Kidney epithelial cell (primary cell): ENCODE measurements at regions not wholly inside any gene's neighbourhood (a gene's known extent, or its start where the extent isn't known, plus 50 kb on each side); places are given as distances from the start of the nearest gene placed in this dataset.
"Not testable (repeated sequence)": the region's sequence is repeated elsewhere in the genome, so short reads cannot be mapped to it uniquely, and the experiment has no call there.

Source experiments
- DNase-seq: peaks from one replicate; pipeline ENCODE4 v3.0.0-alpha.2; 2010; ENCODE audit warnings: low read depth
- H3K27me3 ChIP-seq: 2 replicates; pipeline ENCODE4 v1.6.0; 2011; ENCODE audit warnings: low read length; ENCODE audit not compliant: control insufficient read depth, insufficient read depth
- H3K36me3 ChIP-seq: 2 replicates; pipeline ENCODE4 v1.5.1; 2011; ENCODE audit warnings: low read length; ENCODE audit not compliant: control insufficient read depth, insufficient read depth
- H3K4me3 ChIP-seq: 2 replicates; pipeline ENCODE4 v1.5.1; 2011; ENCODE audit warnings: low read depth, mild to moderate bottlenecking, control low read depth, low read length
- CTCF ChIP-seq: IDR thresholded peaks from 2 replicates; pipeline ENCODE4 v1.5.1; 2011; ENCODE audit warnings: mild to moderate bottlenecking, moderate library complexity, low read length, control low read depth, inconsistent platforms; ENCODE audit not compliant: insufficient read depth, poor library complexity, severe bottlenecking

DNA sequence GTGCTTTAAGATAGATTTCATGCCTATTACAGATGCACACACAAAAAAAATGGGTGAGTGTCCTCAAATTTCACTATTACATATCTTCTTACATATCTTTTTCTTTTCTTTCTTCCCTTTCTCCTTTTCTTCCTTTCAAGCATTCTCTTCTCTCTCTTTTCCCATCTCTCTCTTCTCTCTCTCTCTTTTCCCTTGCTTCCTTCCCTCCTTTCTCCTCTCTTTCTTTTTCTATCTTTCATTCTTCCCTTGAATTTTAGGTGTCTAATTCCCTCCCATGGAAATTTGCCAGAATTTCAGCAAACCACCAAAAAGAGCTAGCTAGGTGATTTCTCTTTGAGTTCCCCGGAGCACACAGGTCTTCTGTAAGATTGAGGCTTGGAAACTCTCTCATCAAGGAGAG, 395.3 kb upstream of the RUNX1 start:
- H3K36me3 ChIP-seq: no peaks in the 10 kb centered on the region
- peaks cover 5% of the 10 kb centered on the region for H3K27me3 ChIP-seq
- TF ChIP-seq CTCF: no peak
- H3K4me3 ChIP-seq: no peak overlapping the region
- DNase-seq: no peak

GRCh38 chr21:35441868-35442582, 392.9 kb upstream of the RUNX1 start:
- Histone ChIP-seq H3K27me3 (peaks cover 5% of the 10 kb centered on the region), H3K36me3 (no peaks in the 10 kb centered on the region), H3K4me3 (no peak overlapping the region)
- TF ChIP-seq CTCF: peak; percentile 1
- no peak for DNase-seq

GRCh38 chr21:35438643-35439404, 389.7 kb upstream of the RUNX1 start:
- no peaks in the 10 kb centered on the region for H3K36me3 ChIP-seq
- H3K27me3 ChIP-seq: peaks cover 4% of the 10 kb centered on the region
- no peak for TF ChIP-seq CTCF
- H3K4me3 ChIP-seq: no peak overlapping the region
- DNase-seq: no peak

DNA sequence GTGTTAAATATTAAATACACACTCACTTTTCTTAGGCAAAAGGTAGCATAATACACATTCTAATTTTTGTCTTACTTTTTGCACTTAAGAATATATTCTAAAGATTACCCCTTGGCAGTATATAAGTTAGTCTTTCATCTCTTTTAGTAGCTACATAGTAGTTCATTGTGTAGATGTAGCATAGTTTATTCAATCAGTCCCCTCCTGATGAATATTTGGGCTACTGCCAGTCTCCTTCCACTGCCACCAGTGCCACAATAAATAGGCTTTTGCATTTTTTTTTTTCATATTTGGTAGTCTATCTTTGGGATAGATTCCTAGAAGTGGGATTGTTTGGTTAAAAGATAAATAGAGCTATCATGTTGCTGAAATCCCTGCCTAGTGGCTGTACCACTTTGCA, 388.8 kb upstream of the RUNX1 start:
- Histone ChIP-seq H3K27me3 (peaks cover 3% of the 10 kb centered on the region), H3K4me3 (no peak overlapping the region), H3K36me3 (no peaks in the 10 kb centered on the region)
- TF ChIP-seq CTCF: no peak
- DNase-seq: no peak

DNA sequence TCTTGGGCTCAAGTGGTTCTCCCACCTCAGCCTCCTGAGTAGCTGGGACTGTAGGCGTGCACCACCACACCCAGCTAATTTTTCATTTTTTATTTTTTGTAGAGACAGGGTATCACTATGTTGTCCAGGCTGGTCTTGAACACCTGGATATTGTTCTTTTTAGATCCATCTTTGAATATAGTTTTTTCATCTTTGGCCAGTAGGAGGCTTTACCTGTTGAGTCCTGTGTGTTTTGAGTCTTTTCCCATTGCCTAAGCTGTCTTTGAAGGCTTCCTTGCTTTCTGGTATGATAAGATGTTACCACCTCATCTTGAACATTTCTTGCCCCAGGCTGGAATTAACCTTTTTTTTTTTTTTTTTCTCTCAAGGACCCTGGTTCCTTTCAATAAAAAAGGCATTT, 387.8 kb upstream of the RUNX1 start:
- TF ChIP-seq CTCF: no peak
- Histone ChIP-seq H3K4me3 (no peak overlapping the region), H3K36me3 (no peaks in the 10 kb centered on the region), H3K27me3 (no peaks in the 10 kb centered on the region)
- DNase-seq: no peak

GRCh38 chr21:35432601-35433000, 383.5 kb upstream of the RUNX1 start:
- H3K4me3 ChIP-seq, H3K27me3 ChIP-seq, DNase-seq, H3K36me3 ChIP-seq: not testable (repeated sequence)
